NCI-H1930 (cell line): ENCODE measurements at regions not wholly inside any gene's neighbourhood (a gene's known extent, or its start where the extent isn't known, plus 50 kb on each side); places are given as distances from the start of the nearest gene placed in this dataset.

Experiments used
- DNase-seq, 2 experiments: peaks; one replicate each; lab custom pipeline; 2025; lab: John Stamatoyannopoulos, UW

DNA sequence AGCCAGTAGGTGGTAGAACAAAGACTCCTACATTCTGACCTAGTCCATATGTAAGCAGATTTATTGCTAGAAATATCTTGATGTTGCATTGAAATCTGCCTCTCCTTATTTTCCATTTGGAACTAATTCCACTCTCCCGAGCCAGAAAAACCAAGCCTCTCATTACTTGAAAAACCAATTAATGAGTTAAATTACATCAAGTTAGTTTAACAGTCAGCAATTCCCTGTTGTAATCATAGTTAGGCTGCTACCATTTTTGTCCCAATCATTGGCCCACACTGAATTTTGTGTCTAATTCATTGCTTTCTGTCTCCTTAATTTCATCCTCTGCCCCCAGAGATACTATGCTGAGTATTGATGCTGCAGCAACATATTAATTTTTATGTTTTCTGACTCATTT, 168.3 kb upstream of the TNP1 start:
- DNase-seq = no peak

DNA sequence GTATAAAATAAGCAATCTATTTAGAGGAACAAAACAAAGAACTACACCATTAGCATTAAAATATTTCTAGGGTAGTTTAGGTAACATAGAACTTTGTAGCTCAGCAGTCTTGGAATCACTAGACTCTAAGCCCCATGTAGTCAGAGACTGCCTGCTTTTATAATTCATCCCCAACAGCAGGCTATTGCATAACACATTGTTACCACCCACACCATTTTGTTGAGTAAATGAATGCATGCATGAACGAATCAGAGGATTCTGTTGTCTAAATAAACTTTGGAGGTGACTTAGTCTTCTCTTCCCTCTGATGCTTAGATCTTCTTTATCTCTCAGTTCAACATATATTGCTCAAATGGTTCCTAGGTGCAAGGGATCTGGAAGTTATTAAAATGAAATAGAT, 167.6 kb upstream of the TNP1 start:
- no peak for DNase-seq

DNA sequence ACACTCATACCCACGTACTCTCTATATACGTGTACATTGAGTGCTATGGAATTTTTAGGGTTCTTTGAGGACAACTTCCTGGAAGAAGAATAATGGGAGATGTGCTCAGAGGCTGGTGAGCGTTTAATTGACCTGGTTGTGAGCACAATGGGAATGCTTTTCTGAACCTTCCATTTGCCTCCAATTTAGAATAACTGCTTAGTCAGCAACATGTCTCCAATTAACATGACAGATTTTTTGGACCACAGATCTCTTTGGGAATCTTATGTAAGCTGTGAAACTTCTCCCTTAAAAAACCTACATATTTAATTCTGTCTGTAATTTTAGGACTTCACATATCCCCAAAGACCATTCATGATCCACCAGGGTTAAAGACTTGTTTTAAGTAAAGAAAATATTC, 166.7 kb upstream of the TNP1 start:
- no peak for DNase-seq

DNA sequence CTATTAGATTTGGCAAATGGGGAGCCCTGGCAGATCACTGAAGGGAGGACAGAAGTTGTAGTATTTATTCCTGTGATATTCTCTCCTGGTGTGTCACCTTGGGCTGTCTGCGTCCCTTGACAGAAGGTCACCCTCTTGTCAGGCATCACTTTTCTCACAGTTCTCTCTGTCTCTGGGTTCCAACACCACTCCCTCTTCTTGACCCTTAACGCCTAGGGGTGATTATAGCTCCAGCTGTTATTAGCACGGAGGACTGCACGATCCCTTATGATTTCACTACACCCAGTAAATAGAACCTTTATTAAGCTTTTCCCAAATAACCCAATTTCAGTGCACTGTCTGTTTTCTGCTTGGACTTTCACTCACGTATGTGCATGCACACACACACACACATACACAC, 166.3 kb upstream of the TNP1 start:
- DNase-seq = no peak

DNA sequence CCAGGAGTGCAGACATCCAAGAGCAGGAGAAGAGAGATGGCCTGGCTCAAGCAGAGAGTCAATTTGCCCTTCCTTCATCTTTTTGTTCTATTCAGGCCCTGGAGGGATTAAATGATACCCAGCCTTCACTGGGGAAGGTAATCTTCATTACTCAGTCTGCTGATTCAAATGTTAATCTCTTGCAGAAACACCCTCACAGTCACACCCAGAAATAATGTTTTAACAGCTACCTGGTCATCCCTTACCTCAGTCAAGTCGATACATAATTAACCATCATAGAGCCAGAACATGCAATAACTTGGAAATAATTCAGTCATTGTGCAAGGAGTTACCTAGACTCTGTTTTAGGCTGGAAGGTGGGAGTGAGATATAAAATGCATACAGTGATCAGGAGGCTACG, 163.7 kb upstream of the TNP1 start:
- DNase-seq = no peak

DNA sequence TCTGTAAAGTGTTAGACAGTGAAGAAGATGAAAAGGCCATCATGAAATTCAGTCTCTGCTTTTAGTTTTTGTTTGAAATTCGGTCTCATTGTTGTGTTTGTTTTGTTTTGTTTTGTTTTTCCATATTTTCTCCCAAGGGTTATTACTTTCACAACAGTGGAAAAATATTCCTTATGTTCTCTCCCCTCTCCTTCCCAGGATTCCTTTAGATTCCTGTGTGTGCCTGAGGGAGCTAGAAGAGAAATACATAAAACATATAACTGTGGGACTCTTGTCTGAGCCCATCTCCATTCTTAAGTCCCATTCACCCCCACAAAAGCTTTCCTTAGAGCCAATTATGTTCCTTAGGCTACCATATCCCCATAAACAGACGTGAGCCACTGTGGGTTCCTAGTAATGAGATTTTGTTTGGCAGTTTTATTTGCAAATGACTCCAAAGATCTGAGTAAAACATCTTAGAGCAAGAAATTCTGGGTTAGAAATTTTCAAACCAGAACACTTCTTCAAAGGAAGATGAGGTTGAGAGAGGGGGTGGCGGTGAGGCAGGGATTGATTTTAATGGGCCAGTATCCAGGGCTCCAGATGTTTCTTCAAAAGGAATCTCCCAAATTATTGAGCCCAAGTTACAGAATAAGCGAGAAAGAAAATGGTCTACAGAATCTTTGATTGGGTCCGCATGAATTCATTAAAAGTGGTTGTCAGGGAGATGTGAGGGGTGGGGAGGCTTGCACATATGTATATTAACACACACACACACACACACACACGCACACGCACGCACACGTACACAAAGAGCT, 157.8 kb upstream of the TNP1 start:
- DNase-seq = no peak

DNA sequence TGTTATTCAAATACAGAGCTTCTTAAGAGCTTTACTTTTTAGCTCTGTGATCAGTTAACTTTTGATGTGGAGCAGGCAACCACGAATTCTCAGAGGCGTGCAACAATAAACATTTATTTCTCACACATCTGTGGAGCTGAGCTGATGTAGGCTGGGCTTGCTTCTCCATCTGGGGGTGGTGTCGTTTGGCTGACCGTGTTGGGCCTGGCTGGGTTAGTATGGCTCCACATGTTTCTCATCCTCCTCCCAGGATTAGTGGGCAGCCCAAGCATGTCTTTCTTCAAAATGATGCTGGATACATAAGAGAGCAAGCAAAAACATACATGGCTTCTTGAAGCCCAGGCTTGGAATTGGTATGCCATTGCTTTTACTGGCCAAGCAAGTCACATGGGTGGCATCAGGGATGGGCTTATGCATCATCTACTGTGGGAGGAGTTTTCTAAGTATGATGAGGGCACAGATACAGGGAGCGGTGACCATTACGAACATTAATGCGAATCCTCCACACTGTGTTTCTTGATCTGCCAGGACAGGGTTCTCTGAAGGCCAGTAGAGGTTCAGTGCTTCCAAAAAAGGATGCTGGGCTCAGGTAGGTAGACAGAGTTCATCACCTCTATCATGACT, 157.0 kb upstream of the TNP1 start:
- DNase-seq = no peak

DNA sequence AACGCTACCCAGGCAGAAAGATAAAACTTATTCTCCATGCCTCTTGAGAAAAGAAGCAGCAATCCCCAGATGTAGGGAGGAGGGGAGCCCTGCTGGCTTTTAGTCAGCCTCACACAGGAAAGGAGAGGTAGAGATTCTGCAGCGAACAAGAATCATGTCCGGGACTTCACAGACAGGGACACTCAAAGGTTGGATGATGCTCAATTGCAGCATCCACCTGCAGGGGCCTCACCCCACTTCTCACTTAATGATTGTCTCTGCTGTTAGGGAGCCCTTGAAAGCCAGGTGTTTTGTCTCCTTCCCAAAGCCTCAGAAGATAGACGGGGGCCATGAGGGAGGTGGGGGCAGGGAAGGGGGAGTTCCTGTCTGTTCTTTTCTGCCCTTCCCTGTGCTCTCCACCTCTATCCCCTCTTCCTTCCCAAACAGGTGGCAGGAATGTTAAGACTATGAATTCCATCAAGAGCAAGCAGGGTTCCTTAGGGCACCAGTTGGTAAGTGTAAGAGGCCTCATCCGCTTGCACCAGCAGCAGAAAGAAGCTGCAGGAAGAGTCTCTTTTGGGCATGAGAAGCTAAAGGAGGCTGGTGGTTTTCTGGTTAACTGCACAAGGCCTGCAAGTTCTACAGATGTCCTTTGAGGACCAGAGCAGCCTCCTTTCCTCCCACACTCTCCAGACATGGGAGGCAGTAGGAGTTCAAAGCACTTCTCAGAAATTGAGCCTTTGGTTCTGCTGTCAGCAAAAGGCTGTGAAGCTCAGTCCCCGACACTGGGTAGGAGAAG, 154.7 kb upstream of the TNP1 start:
- no peak for DNase-seq

DNA sequence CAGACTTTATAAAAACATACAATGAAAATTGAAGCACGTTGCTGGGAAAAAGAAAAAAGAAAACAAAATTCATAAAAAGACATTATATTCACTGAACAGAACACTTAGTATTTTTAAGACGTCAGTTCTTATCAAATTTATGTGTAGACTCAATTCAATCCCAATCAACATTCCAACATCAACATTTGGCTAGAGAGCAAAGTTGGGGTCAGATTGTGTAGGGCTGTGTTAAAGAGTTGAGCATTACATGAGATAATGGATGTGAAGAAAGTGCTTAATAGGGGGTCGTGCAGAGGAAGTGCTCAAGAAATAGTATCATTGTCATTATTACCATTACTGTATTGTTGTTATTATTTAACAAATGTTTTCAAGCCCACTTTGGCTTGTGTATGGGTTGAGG, 154.1 kb upstream of the TNP1 start:
- DNase-seq = no peak

DNA sequence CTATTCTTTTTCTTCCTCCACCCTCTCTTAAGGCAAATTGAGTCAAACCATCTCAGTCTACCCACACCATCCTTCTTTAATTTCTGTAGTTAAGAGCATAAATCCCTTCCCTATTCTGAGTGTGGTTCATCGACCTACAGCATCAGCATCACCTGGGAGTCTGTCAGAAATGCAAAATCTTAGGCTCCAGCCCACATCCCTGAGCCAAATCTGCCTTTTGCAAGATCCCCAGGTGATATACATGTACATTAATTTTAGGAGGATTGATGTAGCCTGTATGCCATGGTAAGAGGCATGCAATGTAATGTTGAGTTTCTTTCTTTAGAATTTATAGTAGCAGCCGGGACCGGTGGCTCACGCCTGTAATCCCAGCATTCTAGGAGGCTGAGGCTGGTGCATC, 151.7 kb upstream of the TNP1 start:
- DNase-seq = no peak

DNA sequence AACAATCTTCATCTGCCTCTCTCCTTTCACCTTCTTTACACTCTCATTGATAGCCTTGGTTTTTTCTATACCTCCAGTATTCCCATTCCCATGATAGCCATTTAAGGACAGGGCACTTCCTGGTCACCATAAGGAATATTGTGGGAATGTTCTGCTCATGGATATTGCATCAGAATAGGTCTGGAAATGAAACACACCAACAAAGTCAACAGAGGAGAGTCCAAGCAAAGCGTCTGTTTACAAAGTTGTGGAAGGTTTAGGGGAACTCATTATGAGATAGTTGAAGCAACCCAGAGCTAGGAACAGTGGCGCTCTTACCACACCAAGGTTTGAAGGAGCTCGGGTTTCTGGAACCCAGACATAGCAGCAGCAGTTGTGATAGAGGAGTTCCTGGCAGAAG, 150.3 kb upstream of the TNP1 start:
- no peak for DNase-seq

DNA sequence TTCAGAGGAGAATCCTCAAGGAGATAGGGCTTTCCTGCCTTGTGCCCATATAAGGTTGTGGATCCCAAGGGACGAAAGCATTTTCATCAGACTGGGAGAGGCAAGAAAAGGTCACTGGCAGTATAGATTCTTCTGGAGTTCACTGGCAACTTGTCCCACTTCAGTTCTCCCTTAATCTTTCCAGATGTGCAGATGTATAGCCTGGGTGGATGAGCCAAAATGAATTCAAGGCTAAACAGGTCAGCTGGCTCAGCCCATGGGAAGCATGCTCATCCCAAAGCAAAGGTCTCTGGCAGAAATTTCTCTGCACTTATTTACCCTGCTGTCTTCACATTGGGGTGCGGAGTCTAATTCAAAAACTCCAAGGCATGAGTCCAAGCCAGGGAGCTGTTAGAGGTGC, 148.9 kb upstream of the TNP1 start:
- no peak for DNase-seq

DNA sequence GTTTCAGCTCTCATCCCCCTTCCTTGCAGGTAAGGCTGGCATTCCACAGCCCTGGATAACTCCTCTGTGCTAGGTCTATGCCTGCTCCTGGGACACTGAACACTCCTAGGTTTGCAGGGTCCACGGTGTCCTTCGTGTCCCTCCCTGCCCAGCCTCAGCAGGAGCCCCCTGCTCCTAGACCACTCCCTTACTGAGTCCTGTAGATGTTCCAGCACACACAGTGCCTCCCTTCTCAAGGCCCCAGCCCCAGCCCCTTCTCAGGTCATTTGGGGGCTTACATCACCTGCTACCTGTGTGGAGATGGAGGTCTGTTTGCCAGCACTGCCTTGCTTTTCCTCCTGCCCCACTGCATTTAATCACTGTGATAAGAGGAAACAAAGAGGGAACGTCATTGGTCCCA, 146.4 kb upstream of the TNP1 start:
- no peak for DNase-seq

DNA sequence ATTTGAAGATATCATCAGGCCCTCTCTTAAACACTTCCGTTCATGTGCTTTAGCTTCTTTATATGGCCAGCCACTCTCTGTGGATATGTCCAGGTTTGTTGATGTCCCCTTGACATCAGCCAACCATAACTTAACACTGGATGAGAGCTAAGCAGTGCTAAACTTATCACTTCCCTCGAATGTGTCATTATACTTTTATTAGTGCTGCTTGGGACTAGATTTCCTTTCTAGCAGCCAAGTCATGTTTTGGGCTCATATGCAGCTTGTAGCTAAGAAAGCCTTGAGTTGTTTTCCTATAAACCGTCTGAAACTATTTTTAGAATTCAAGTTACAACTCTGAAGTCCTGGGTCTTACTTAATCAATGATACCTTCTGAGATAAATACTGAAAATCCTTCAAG, 144.8 kb upstream of the TNP1 start:
- no peak for DNase-seq

DNA sequence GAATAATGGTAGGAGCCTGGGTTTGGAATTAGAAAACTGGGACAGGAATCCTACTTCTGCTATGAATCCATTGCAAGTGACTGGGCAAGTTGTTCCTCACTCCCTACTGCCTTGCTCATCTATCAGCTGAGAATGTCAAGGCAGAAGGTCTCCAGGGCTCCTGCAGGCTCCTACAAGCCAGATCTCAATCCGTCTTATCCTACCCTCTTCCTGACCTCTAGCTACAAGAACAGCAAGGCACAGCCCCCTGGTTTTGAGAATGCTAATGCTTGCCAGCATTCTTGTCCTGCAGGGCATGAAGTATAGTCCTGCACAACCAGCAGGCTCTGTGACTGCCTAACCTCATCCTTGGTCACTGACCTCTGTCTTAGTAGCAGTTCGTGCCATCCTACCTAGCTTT, 141.9 kb upstream of the TNP1 start:
- no peak for DNase-seq

DNA sequence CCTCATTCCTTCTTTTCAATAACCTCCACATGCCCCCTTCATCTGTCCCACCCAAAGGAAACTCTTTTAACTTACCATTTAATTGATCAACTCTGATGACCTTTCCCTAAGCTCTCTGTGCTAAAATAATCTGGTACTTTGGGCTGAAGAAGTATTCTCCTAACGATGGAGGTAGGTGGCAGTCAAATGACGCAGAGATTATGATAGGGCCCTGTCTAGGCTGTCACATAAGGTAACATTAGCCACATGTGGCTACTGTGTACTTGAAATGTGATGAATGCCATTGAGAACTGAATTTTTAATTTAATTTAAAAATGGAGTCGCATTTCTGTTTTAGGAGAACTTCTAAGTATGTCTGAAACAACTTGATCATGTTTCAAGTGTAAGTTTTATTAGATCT, 140.5 kb upstream of the TNP1 start:
- no peak for DNase-seq

DNA sequence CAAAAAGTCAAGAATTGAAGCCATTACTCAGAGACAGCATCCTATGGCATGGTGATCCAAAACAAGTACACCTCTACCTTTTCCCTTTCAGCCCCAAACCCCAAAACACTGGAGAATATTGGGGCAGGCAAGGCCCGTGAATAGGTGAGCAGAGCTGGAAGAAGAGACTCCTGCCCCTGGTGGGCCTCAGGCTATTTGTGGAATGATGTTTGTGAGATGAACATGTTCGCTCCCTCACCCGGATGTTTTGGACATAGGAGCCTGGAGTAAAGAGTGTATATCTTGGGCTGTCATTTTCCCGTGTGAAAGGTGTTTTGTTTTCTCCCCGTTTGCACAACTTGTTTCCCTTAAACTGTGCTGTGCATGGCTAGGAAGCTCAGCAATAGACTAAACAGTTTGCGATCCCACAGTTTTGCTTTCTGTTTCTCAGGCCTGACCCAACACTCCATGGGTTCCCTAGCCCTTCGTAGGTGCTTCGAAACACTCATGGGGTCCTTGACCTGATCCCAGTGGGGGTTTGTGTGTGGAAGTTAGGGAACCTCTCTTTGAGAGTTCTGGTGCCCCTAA, 136.5 kb upstream of the TNP1 start:
- no peak for DNase-seq

DNA sequence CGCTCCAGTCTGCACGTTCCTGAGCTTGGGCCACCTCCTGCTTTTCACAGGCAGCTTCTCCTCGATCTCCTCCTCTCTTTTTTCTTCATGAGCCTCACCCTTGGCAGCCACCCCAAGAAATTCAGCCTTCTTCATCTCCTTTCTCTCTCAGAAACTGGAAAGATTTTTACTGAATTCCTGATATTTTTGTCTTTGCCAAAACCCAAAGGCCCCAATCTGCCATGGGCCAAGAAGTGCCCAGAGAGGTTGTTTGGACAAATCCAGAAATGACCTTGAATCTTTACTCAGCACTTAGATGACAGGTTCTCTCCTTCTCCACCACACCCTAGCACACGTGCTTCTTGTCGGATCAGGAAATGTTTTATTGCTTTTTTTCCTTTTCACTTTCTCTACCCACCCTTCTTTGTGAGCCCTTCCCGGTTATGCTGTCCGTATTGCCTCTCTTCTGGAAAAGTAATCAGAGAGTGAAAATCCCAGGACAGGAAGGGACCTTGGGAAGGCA, 134.5 kb upstream of the TNP1 start:
- DNase-seq = no peak

DNA sequence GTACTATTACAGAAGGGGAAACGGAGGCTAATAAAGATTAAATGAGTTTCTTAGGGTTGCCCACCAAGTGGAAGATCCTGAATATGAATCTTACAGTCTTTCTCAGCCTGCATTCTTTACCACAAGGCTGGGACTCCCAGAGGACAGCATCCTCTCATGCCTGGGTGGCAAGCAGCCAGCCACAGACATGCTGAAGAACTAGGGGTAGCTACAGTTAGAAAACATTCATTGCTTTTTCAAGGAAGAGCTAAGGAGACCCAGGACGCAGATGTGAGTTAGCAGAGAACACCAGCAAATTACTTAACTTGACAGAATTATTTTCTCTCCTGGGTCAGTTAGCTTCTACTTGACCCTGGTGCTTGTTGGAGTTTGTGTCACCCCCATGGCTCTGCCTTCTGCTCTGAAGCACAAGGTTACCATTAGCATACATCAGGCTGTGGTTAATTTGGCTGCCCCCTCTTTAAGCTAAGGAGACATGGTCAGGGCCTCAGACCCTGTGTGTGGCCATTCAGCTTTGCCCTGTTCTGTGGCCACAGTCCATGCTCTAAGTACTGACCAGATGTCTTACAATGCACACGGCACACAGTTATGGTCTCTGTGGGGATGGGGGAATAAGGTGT, 132.3 kb upstream of the TNP1 start:
- no peak for DNase-seq

DNA sequence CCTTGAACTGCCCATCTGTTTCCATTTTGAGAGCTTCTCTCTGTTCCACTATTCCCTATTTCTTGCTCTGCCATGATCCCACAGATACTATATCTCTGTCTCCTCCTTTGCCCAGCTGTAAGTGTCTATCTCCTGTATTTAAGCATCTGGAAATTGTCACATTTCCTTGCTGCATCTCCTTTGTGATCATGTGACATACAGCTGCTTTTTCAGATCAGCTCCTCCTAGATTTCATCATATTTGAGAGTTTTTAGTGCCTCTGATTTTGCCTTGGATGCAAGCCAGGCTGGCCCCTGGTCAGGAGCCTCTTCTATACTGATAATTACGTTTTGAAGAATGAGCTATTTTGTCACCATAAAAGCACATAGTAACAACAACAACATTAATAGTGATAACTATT, 131.7 kb upstream of the TNP1 start:
- no peak for DNase-seq

DNA sequence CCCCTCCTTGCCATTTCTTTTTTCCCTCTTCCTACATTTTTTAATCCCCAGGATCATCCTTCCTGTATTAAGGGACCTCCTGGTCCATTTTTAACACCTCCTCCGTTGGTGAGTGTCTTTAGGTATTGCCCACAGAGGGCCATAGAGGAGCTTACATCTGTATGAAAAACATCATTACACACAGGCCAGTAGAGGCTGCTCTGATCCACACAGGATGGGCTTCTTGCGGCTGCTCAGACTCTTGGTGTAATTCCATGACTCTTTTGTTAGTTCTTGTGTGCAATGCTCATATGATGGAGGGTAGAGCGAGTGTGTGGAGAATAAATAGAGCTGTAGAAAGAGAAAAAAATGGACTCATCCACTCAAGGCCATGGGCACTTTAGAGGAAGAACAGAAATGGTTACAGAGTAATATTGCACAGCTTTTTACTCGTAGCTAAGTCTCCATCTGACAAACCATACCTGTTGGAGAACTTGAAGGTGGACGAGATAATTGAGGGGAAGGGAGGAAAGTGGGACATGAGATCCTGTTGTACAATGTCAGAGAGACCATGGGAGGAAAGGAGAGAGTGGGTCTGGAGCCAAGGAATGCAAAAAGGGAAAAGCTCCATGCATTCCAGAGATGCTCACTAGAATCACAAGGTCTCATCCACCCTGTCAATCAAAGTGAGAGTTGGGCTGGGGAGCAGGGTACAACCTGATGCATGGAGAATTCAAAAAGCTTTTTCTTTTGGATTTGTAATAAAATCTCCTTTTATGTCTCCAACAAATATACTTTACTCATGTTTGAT, 129.7 kb upstream of the TNP1 start:
- no peak for DNase-seq
